Upper lobe of left lung (tissue), 4 donors: ENCODE measurements at regions not wholly inside any gene's neighbourhood (a gene's known extent, or its start where the extent isn't known, plus 50 kb on each side); places are given as distances from the start of the nearest gene placed in this dataset.
"Not testable (repeated sequence)": the region's sequence is repeated elsewhere in the genome, so short reads cannot be mapped to it uniquely, and the experiment has no call there.

Source experiments
- CTCF ChIP-seq, 6 experiments: fragments of 450-650 bp in 4 of 6; fragments of 200-600 bp in 2 of 6; sonication (generic) in 2 of 6; IDR thresholded peaks; one replicate each; pipeline ENCODE4 v1.5.1; 2016 to 2019; ENCODE audit warnings: antibody characterized with exemption in 6 of 6
- EP300 ChIP-seq, 4 donors: sonication (generic); formaldehyde crosslinking; IDR thresholded peaks; one replicate each; pipeline ENCODE4 v1.5.1; 2017; ENCODE audit warnings: antibody characterized with exemption in 4 of 4, control low read depth in 2 of 4
- POLR2A ChIP-seq, 4 donors: fragments of 450-650 bp; IDR thresholded peaks; one replicate each; pipeline ENCODE4 v1.5.1; 2016 to 2017; ENCODE audit warnings: antibody characterized with exemption in 4 of 4, mild to moderate bottlenecking in 2 of 4
- POLR2AphosphoS5 ChIP-seq, 2 donors: sonication (generic); formaldehyde crosslinking; IDR thresholded peaks; one replicate each; pipeline ENCODE4 v1.5.1; 2017; ENCODE audit warnings: antibody characterized with exemption in 2 of 2

GRCh38 chr12:131310227-131310969 is 356.7 kb downstream of the ADGRD1 start:
- not testable (repeated sequence) for TF ChIP-seq CTCF, POLR2A, EP300, POLR2AphosphoS5 (IDR thresholded peaks at IDR 0.05)
